Osteoblast (primary cell): ENCODE measurements at regions not wholly inside any gene's neighbourhood (a gene's known extent, or its start where the extent isn't known, plus 50 kb on each side); places are given as distances from the start of the nearest gene placed in this dataset.
A peak's percentile ranks its signal among the peaks of the same experiment; 100 is the strongest.

Experiments used
- DNase-seq: peaks from one replicate; pipeline ENCODE4 v3.0.0; 2011; ENCODE audit warnings: low spot score, mixed read lengths; ENCODE audit not compliant: insufficient read length; ENCODE audit errors: missing footprints
- H2AFZ ChIP-seq: 2 replicates; pipeline ENCODE4 v1.6.0; 2011; ENCODE audit warnings: mild to moderate bottlenecking, low read length
- H3K27ac ChIP-seq: 2 replicates; pipeline ENCODE4 v1.5.1; 2011; ENCODE audit warnings: mild to moderate bottlenecking, low read depth, low read length, moderate library complexity
- H3K27me3 ChIP-seq: 2 replicates; pipeline ENCODE4 v1.6.0; 2012; ENCODE audit warnings: mild to moderate bottlenecking, control low read depth, inconsistent platforms, low read length, moderate library complexity; ENCODE audit not compliant: insufficient read depth
- H3K36me3 ChIP-seq: 2 replicates; pipeline ENCODE4 v1.5.1; 2011; ENCODE audit warnings: mild to moderate bottlenecking, low read length, control low read depth, moderate library complexity; ENCODE audit not compliant: insufficient read depth
- H3K4me1 ChIP-seq: 2 replicates; pipeline ENCODE4 v1.5.1; 2011; ENCODE audit warnings: mild to moderate bottlenecking, low read length, control low read depth, moderate library complexity; ENCODE audit not compliant: insufficient read depth
- H3K4me2 ChIP-seq: 2 replicates; pipeline ENCODE4 v1.6.0; 2011; ENCODE audit warnings: mild to moderate bottlenecking, low read length; ENCODE audit not compliant: insufficient read depth
- H3K4me3 ChIP-seq: fragments of 200-600 bp; sonication (generic); 3 replicates; pipeline ENCODE4 v1.5.1; 2012; ENCODE audit warnings: mild to moderate bottlenecking, low read length, inconsistent platforms; ENCODE audit not compliant: insufficient read depth
- H3K79me2 ChIP-seq: 2 replicates; pipeline ENCODE4 v1.6.0; 2012; ENCODE audit warnings: mild to moderate bottlenecking, low read length, control low read depth, inconsistent platforms; ENCODE audit not compliant: insufficient read depth
- H3K9me3 ChIP-seq: 2 replicates; pipeline ENCODE4 v1.5.1; 2011; ENCODE audit warnings: low read depth, low read length, control low read depth
- H4K20me1 ChIP-seq: 2 replicates; pipeline ENCODE4 v1.6.0; 2012; ENCODE audit warnings: mild to moderate bottlenecking, low read length, control low read depth; ENCODE audit not compliant: insufficient read depth
- CTCF ChIP-seq: IDR thresholded peaks from 2 replicates; pipeline ENCODE4 v1.5.1; 2011; ENCODE audit warnings: mild to moderate bottlenecking, low read depth, low read length, moderate library complexity; ENCODE audit errors: extremely low read depth

GRCh38 chr1:224864006-224864405 lies 65.5 kb upstream of the DNAH14 start:
- Histone ChIP-seq H3K79me2 (no peaks in the 10 kb centered on the region), H2AFZ (no peak overlapping the region), H3K36me3 (no peaks in the 10 kb centered on the region), H3K27ac (no peak overlapping the region), H3K4me1 (no peaks in the 10 kb centered on the region), H3K27me3 (peaks cover 8% of the 10 kb centered on the region), H3K9me3 (peaks cover 2% of the 10 kb centered on the region), H4K20me1 (no peaks in the 10 kb centered on the region), H3K4me3 (no peak overlapping the region), H3K4me2 (no peak overlapping the region)
- DNase-seq: no peak
- no peak for TF ChIP-seq CTCF

- Histone ChIP-seq H3K27me3 (peaks cover 7% of the 10 kb centered on the region), H3K27ac (no peak overlapping the region), H3K4me2 (no peak overlapping the region), H3K4me3 (no peak overlapping the region), H3K9me3 (peaks cover 2% of the 10 kb centered on the region), H3K36me3 (no peaks in the 10 kb centered on the region), H2AFZ (no peak overlapping the region), H4K20me1 (no peaks in the 10 kb centered on the region), H3K4me1 (no peaks in the 10 kb centered on the region), H3K79me2 (no peaks in the 10 kb centered on the region)
- TF ChIP-seq CTCF: no peak
- DNase-seq: no peak
Measured at GRCh38 chr1:224865510-224865909, 64.0 kb upstream of the DNAH14 start.

GRCh38 chr1:224866940-224867339 lies 62.5 kb upstream of the DNAH14 start:
- Histone ChIP-seq H4K20me1 (no peaks in the 10 kb centered on the region), H3K79me2 (no peaks in the 10 kb centered on the region)
- TF ChIP-seq CTCF: no peak

GRCh38 chr1:224867715-224868114 lies 61.8 kb upstream of the DNAH14 start:
- H3K4me1 ChIP-seq: no peaks in the 10 kb centered on the region
- no peak overlapping the region for H3K27ac ChIP-seq
- H3K9me3 ChIP-seq: peaks cover 2% of the 10 kb centered on the region
- H3K4me2 ChIP-seq: no peak overlapping the region
- peak; percentile 58 for DNase-seq
- H3K27me3 ChIP-seq: peaks cover 9% of the 10 kb centered on the region
- no peaks in the 10 kb centered on the region for H3K36me3 ChIP-seq
- no peak overlapping the region for H3K4me3 ChIP-seq
- no peaks in the 10 kb centered on the region for H4K20me1 ChIP-seq
- no peaks in the 10 kb centered on the region for H3K79me2 ChIP-seq
- H2AFZ ChIP-seq: no peak overlapping the region
- TF ChIP-seq CTCF: no peak

More at GRCh38 chr1:224866940-224867339, 62.5 kb upstream of the DNAH14 start:
- no peak overlapping the region for H3K4me3 ChIP-seq
- no peaks in the 10 kb centered on the region for H3K4me1 ChIP-seq
- no peak for DNase-seq
- no peak overlapping the region for H3K4me2 ChIP-seq
- H3K27me3 ChIP-seq: peaks cover 11% of the 10 kb centered on the region
- no peak overlapping the region for H3K27ac ChIP-seq
- no peak overlapping the region for H2AFZ ChIP-seq
- no peaks in the 10 kb centered on the region for H3K36me3 ChIP-seq
- H3K9me3 ChIP-seq: peaks cover 2% of the 10 kb centered on the region
